Renal pelvis (tissue), 1 donor: ENCODE measurements at regions not wholly inside any gene's neighbourhood (a gene's known extent, or its start where the extent isn't known, plus 50 kb on each side); places are given as distances from the start of the nearest gene placed in this dataset.
"Not testable (repeated sequence)": the region's sequence is repeated elsewhere in the genome, so short reads cannot be mapped to it uniquely, and the experiment has no call there.

ENCODE experiments used
- DNase-seq: peaks from one replicate; pipeline ENCODE4 v3.0.0-alpha.2; 2013

GRCh38 chr11:71721840-71722239 is 111.2 kb upstream of the DEFB108B start:
- DNase-seq, result not testable (repeated sequence)

- not testable (repeated sequence) for DNase-seq
Measured at GRCh38 chr11:71723991-71724390, 109.0 kb upstream of the DEFB108B start.

GRCh38 chr11:71730748-71731147 is 102.3 kb upstream of the DEFB108B start:
- DNase-seq, result not testable (repeated sequence)

GRCh38 chr11:71734368-71734767 is 98.6 kb upstream of the DEFB108B start:
- not testable (repeated sequence) for DNase-seq

- DNase-seq, result not testable (repeated sequence)
Measured at GRCh38 chr11:71738317-71738716, 94.7 kb upstream of the DEFB108B start.

GRCh38 chr11:71743385-71743784 is 89.6 kb upstream of the DEFB108B start:
- not testable (repeated sequence) for DNase-seq

GRCh38 chr11:71745656-71746055 is 87.3 kb upstream of the DEFB108B start:
- not testable (repeated sequence) for DNase-seq

- DNase-seq, result not testable (repeated sequence)
Measured at GRCh38 chr11:71746263-71746662, 86.7 kb upstream of the DEFB108B start.

GRCh38 chr11:71748965-71749620 is 83.9 kb upstream of the DEFB108B start:
- not testable (repeated sequence) for DNase-seq

- not testable (repeated sequence) for DNase-seq
Measured at GRCh38 chr11:71750908-71751307, 82.1 kb upstream of the DEFB108B start.

- DNase-seq, result not testable (repeated sequence)
Measured at GRCh38 chr11:71764695-71765491, 68.1 kb upstream of the DEFB108B start.

GRCh38 chr11:71767016-71767415 is 66.0 kb upstream of the DEFB108B start:
- DNase-seq, result not testable (repeated sequence)

- DNase-seq, result not testable (repeated sequence)
Measured at GRCh38 chr11:71772193-71772592, 60.8 kb upstream of the DEFB108B start.

- DNase-seq, result no peak
Measured at GRCh38 chr11:71774603-71775222, 58.3 kb upstream of the DEFB108B start.

GRCh38 chr11:71780116-71780515 is 52.9 kb upstream of the DEFB108B start:
- not testable (repeated sequence) for DNase-seq

- DNase-seq, result not testable (repeated sequence)
Measured at GRCh38 chr11:71780771-71781170, 52.2 kb upstream of the DEFB108B start.

GRCh38 chr11:71781491-71781890 is 51.5 kb upstream of the DEFB108B start:
- not testable (repeated sequence) for DNase-seq

- DNase-seq, result not testable (repeated sequence)
Measured at GRCh38 chr11:71782229-71782861, 50.7 kb upstream of the DEFB108B start.

- not testable (repeated sequence) for DNase-seq
Measured at GRCh38 chr11:71783191-71783590, 49.8 kb upstream of the DEFB108B start.
